IPS DF 6.9 (cell line): ENCODE measurements at regions not wholly inside any gene's neighbourhood (a gene's known extent, or its start where the extent isn't known, plus 50 kb on each side); places are given as distances from the start of the nearest gene placed in this dataset.

Source experiments
- DNase-seq: peaks from one replicate; pipeline ENCODE4 v3.0.0-alpha.2; 2013; ENCODE audit warnings: low read depth, low spot score
- H3K27ac ChIP-seq: one replicate; pipeline ENCODE4 v1.5.1; 2013; ENCODE audit warnings: low read length, control low read depth
- H3K27me3 ChIP-seq: 2 replicates; pipeline ENCODE4 v1.6.1; 2013; ENCODE audit warnings: mild to moderate bottlenecking, low read length; ENCODE audit not compliant: control insufficient read depth, insufficient read depth
- H3K36me3 ChIP-seq: 2 replicates; pipeline ENCODE4 v1.6.1; 2013; ENCODE audit warnings: low read length; ENCODE audit not compliant: control insufficient read depth, insufficient read depth
- H3K4me1 ChIP-seq: 2 replicates; pipeline ENCODE4 v1.6.1; 2013; ENCODE audit warnings: low read length; ENCODE audit not compliant: control insufficient read depth, insufficient read depth
- H3K4me3 ChIP-seq: 2 replicates; pipeline ENCODE4 v1.5.1; 2013; ENCODE audit warnings: mild to moderate bottlenecking, low read length
- H3K9me3 ChIP-seq: 2 replicates; pipeline ENCODE4 v1.6.1; 2013; ENCODE audit warnings: low read length, inconsistent platforms; ENCODE audit not compliant: control insufficient read depth, insufficient read depth
- WGBS: extraction: QIAGEN DNeasy Blood & Tissue Kit; methylation state at CpG from one replicate; pipeline ENCODE4 v1.1.7; 2013; ENCODE audit warnings: mixed read lengths, missing lambda C conversion rate; ENCODE audit not compliant: insufficient read length, insufficient coverage; 5-methylcytosine and 5-hydroxymethylcytosine counted together

GRCh38 chr1:38613996-38614395 is 245.6 kb downstream of the RRAGC start:
- DNase-seq = no peak
- Histone ChIP-seq H3K27ac (no peak overlapping the region), H3K36me3 (no peaks in the 10 kb centered on the region), H3K4me1 (no peaks in the 10 kb centered on the region), H3K4me3 (no peak overlapping the region), H3K9me3 (no peaks in the 10 kb centered on the region), H3K27me3 (no peaks in the 10 kb centered on the region)
- no CpG with 5 or more reads among the region's 8 CpGs for WGBS

DNA sequence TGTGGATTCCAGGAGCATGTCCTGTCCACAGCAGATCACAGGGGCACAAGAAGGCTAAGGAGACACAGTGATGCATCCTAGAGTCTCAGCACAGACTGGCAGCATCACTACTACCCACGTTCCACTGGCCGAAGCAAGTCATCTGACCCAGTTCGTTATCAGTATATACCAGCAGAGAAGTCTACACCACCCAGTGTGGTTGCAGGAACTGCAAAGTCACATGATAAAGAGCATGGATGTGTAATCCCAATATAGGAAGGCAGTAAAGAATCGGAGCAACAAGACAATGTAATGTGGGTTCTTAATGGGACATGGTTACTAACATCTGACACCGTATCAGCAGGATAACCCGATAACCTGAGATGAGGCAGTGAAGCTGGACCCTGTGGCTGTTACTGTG is 246.6 kb downstream of the RRAGC start:
- H3K4me1 ChIP-seq = no peaks in the 10 kb centered on the region
- H3K27me3 ChIP-seq = no peaks in the 10 kb centered on the region; the same call in 1 of the 2 replicates
- H3K36me3 ChIP-seq = no peaks in the 10 kb centered on the region
- DNase-seq = no peak
- no peak overlapping the region for H3K4me3 ChIP-seq
- H3K9me3 ChIP-seq = no peaks in the 10 kb centered on the region
- WGBS = no CpG with 5 or more reads among the region's 6 CpGs
- H3K27ac ChIP-seq = no peak overlapping the region

DNA sequence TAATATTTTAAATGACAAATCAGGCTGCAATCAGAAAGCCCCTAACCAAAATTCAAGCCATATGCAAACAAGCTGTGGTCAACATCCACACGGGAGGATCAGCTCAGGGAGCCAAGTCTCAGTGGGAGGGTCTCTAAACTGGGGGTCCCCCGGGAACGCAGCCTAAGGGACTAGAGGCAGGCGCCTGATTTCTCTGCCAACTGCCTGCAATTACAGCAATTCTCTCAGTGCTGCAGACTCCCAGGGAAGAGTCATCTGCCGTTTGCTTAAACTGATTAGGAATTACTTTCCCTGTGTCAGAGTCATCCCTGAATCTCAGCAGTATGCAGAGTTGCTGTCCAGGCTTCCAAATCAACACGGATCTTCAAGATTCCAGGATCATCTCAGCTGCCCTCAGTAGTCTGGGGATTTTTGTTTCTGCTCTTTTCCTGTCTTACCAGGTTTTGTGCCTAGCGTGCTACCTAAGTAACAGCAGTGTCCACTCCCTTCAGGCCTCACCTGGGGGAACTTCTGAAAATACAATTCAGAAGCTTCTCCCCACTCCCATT is 247.8 kb downstream of the RRAGC start:
- no peak overlapping the region for H3K4me3 ChIP-seq
- no peaks in the 10 kb centered on the region for H3K36me3 ChIP-seq
- H3K27me3 ChIP-seq = no peaks in the 10 kb centered on the region; the same call in 1 of the 2 replicates
- no peak for DNase-seq
- H3K4me1 ChIP-seq = no peaks in the 10 kb centered on the region
- no CpG with 5 or more reads among the region's 7 CpGs for WGBS
- no peaks in the 10 kb centered on the region for H3K9me3 ChIP-seq
- no peak overlapping the region for H3K27ac ChIP-seq

DNA sequence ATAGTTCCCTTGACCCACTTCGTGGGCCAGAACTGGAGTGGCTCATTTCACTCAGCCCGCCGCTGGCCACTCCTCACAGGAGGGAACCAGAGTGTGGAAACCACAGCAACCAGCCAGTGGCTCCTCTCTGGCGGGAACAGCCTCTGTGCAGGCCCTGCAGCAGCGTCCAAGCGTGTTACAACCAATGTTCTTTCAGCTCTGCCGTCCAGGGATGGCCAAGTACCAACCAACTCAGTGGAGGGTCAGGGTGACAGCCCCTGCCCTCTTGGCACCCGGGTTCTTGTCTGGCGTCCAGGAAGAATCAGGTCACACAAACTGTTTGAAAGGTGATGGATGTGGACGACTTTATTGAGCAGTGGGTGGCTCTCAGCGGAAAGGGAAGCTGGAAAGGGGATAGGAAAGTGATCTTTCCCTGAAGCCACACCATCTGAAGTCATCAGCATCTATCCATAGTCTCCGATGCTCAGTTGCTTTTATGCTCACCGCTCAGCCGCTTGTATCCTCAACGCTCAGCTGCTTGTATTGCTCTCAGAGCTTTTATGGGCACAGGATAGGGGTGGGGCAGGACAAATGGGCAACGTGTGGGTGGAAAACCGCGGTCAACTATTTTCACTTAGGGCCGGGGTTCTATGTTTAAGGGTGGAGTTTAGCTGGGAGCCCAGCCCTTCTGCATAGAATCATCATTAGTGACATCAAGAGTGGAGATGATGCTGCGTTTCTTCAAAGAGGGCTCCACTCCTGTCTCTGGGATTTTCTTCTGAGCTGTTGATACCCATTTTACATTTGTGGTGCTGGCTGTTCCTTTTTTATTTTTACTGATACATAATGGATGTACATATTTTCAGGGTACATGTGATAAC is 250.2 kb downstream of the RRAGC start:
- Histone ChIP-seq H3K4me3 (no peak overlapping the region), H3K27me3 (no peaks in the 10 kb centered on the region; the same call in 1 of the 2 replicates), H3K27ac (no peak overlapping the region), H3K36me3 (no peaks in the 10 kb centered on the region), H3K9me3 (no peaks in the 10 kb centered on the region), H3K4me1 (no peaks in the 10 kb centered on the region)
- DNase-seq = no peak
- no CpG with 5 or more reads among the region's 20 CpGs for WGBS

- DNase-seq = peak; percentile 50
- no peaks in the 10 kb centered on the region for H3K9me3 ChIP-seq
- WGBS = no CpG with 5 or more reads among the region's 17 CpGs
Observed at GRCh38 chr1:38608202-38608864, 251.2 kb downstream of the RRAGC start.

DNA sequence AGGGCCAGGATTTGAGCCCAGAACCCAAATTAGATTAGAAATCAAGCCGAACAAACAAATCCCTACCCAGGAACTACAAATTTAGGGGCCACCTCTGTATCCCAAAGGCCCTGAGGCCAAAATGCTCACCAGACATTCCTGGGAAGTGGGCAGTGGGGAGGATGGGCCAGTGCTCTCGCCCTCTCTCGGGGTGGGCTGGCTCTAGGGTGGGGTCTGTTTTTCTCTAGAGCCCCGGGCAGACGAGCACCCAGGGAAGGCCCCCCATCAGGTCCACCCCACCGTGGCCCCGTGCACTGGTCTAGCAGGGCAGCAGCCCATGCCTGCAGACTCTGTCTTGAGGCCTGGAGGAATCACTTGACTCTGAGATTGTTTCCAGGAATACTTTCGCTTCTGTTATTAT is 252.0 kb downstream of the RRAGC start:
- Histone ChIP-seq H3K36me3 (no peaks in the 10 kb centered on the region), H3K4me1 (no peaks in the 10 kb centered on the region)
- WGBS = no CpG with 5 or more reads among the region's 8 CpGs

More at GRCh38 chr1:38608202-38608864, 251.2 kb downstream of the RRAGC start:
- Histone ChIP-seq H3K27me3 (no peaks in the 10 kb centered on the region; the same call in 1 of the 2 replicates), H3K4me3 (no peak overlapping the region), H3K4me1 (no peaks in the 10 kb centered on the region), H3K36me3 (no peaks in the 10 kb centered on the region), H3K27ac (no peak overlapping the region)

GRCh38 chr1:38605063-38605462 is 254.5 kb downstream of the RRAGC start:
- Histone ChIP-seq H3K36me3 (no peaks in the 10 kb centered on the region), H3K27ac (no peak overlapping the region), H3K4me3 (no peak overlapping the region), H3K9me3 (no peaks in the 10 kb centered on the region), H3K27me3 (peaks cover 2% of the 10 kb centered on the region; the same call in 1 of the 2 replicates), H3K4me1 (no peaks in the 10 kb centered on the region)
- WGBS = no CpG with 5 or more reads among the region's 3 CpGs
- DNase-seq = no peak

More for the DNA sequence above, 252.0 kb downstream of the RRAGC start:
- no peak for DNase-seq
- no peak overlapping the region for H3K4me3 ChIP-seq
- no peaks in the 10 kb centered on the region for H3K9me3 ChIP-seq
- H3K27ac ChIP-seq = no peak overlapping the region
- H3K27me3 ChIP-seq = peaks cover 2% of the 10 kb centered on the region; the same call in 1 of the 2 replicates

DNA sequence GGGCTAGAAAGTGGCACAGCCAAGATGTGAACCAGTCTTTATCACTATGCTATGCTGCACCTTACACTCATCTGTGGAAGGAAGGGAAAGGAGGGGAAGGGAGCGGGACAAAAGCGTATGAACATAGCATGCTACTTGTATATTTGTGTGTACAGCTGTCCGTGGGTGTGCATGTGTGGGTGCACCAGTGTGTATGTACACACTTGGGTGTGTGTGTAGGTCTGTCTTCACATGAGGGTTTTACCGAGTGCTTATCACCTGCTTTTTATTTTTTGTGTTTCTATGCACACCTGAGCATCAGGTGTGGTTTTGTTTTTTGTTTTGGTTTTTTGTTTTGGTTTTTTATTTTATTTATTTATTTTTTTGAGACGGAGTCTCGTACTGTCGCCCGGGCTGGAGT is 255.7 kb downstream of the RRAGC start:
- no peaks in the 10 kb centered on the region for H3K36me3 ChIP-seq
- no peak overlapping the region for H3K4me3 ChIP-seq
- peaks cover 5% of the 10 kb centered on the region; the same call in 1 of the 2 replicates for H3K27me3 ChIP-seq
- DNase-seq = no peak
- H3K4me1 ChIP-seq = no peaks in the 10 kb centered on the region
- no peaks in the 10 kb centered on the region for H3K9me3 ChIP-seq
- H3K27ac ChIP-seq = no peak overlapping the region
- WGBS = no CpG with 5 or more reads among the region's 8 CpGs

GRCh38 chr1:38600905-38601304 is 258.7 kb downstream of the RRAGC start:
- H3K4me3 ChIP-seq = no peak overlapping the region
- no CpG with 5 or more reads among the region's 4 CpGs for WGBS

DNA sequence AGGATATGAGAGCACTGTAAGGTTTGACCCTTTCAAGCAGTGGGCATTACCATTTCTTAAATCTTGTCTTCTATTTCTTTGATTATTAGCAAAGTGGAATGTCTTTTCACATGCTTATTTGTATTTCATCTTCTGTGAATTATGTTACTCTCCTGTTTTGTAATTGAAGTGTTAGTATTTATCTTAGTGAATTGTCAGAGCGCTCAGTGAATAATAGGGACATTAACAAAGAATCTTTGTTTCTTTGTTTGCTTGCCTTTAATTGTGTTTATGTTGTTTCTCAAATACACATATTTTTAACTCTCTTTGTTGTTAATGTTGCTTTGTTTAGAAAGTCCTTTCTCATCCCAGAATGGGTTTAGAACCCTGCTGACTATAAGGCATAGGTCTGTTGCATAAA is 259.3 kb downstream of the RRAGC start:
- Histone ChIP-seq H3K27me3 (peaks cover 6% of the 10 kb centered on the region; the same call in 1 of the 2 replicates), H3K27ac (no peak overlapping the region), H3K9me3 (no peaks in the 10 kb centered on the region), H3K36me3 (no peaks in the 10 kb centered on the region), H3K4me3 (no peak overlapping the region), H3K4me1 (no peaks in the 10 kb centered on the region)
- WGBS = no CpG with 5 or more reads among the region's 1 CpG
- DNase-seq = no peak

More at GRCh38 chr1:38600905-38601304, 258.7 kb downstream of the RRAGC start:
- no peak for DNase-seq
- H3K36me3 ChIP-seq = no peaks in the 10 kb centered on the region
- no peaks in the 10 kb centered on the region for H3K9me3 ChIP-seq
- no peaks in the 10 kb centered on the region for H3K4me1 ChIP-seq
- H3K27ac ChIP-seq = no peak overlapping the region
- peaks cover 6% of the 10 kb centered on the region; the same call in 1 of the 2 replicates for H3K27me3 ChIP-seq
